ENCODE measurements at regions not wholly inside any gene's neighbourhood (a gene's known extent, or its start where the extent isn't known, plus 50 kb on each side); places are given as distances from the start of the nearest gene placed in this dataset.
"Not testable (repeated sequence)": the region's sequence is repeated elsewhere in the genome, so short reads cannot be mapped to it uniquely, and the experiment has no call there.

DNA sequence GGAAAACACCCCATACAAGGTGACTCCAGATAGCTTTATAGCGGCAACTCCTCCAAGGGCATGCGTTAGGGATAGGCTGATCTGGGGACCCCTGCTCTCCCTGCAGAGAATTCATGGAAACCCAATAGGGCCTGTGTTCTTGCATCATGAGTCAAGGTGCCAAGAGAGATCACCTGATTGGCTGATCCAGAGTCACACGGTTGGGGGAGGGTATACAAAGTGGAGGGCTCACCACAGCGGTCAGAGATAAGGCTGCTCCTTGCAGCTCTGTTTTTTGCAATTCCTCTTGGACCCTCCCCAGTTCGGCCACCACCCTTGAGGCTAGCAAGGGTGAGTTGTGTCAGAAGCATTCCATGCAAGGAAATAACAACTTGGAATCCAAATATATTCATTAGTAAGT is 79.6 kb downstream of the NPIPA7 start:
- TF ChIP-seq, protein P1, sequence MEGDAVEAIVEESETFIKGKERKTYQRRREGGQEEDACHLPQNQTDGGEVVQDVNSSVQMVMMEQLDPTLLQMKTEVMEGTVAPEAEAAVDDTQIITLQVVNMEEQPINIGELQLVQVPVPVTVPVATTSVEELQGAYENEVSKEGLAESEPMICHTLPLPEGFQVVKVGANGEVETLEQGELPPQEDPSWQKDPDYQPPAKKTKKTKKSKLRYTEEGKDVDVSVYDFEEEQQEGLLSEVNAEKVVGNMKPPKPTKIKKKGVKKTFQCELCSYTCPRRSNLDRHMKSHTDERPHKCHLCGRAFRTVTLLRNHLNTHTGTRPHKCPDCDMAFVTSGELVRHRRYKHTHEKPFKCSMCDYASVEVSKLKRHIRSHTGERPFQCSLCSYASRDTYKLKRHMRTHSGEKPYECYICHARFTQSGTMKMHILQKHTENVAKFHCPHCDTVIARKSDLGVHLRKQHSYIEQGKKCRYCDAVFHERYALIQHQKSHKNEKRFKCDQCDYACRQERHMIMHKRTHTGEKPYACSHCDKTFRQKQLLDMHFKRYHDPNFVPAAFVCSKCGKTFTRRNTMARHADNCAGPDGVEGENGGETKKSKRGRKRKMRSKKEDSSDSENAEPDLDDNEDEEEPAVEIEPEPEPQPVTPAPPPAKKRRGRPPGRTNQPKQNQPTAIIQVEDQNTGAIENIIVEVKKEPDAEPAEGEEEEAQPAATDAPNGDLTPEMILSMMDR (IDR thresholded peaks at IDR 0.05 in 4 of 5, conservative IDR thresholded peaks at IDR 0.05 in 1 of 5): not testable (repeated sequence)
- TF ChIP-seq POLR2A (IDR thresholded peaks at IDR 0.05): not testable (repeated sequence)

All from gastrocnemius medialis (tissue), 4 donors.